ENCODE measurements at regions not wholly inside any gene's neighbourhood (a gene's known extent, or its start where the extent isn't known, plus 50 kb on each side); places are given as distances from the start of the nearest gene placed in this dataset.

GRCh38 chr7:41162612-41163011 is 540.3 kb downstream of the INHBA start:
- no peak overlapping the region for H3K4me3 ChIP-seq (ENCODE audit: low read depth, low read length)
- DNase-seq (ENCODE audit: low read depth) = no peak
- no peak for TF ChIP-seq POLR2A (IDR thresholded peaks at IDR 0.05; ENCODE audit: extremely low read depth, insufficient read length)
- TF ChIP-seq MYC (IDR thresholded peaks at IDR 0.05; ENCODE audit: low read depth, low read length) = no peak
- no peak for TF ChIP-seq MAX (IDR thresholded peaks at IDR 0.05; ENCODE audit: low read depth, low read length)
- TF ChIP-seq, protein P1, sequence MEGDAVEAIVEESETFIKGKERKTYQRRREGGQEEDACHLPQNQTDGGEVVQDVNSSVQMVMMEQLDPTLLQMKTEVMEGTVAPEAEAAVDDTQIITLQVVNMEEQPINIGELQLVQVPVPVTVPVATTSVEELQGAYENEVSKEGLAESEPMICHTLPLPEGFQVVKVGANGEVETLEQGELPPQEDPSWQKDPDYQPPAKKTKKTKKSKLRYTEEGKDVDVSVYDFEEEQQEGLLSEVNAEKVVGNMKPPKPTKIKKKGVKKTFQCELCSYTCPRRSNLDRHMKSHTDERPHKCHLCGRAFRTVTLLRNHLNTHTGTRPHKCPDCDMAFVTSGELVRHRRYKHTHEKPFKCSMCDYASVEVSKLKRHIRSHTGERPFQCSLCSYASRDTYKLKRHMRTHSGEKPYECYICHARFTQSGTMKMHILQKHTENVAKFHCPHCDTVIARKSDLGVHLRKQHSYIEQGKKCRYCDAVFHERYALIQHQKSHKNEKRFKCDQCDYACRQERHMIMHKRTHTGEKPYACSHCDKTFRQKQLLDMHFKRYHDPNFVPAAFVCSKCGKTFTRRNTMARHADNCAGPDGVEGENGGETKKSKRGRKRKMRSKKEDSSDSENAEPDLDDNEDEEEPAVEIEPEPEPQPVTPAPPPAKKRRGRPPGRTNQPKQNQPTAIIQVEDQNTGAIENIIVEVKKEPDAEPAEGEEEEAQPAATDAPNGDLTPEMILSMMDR (IDR thresholded peaks at IDR 0.05; ENCODE audit: low read depth, low read length) = no peak

- DNase-seq (ENCODE audit: low read depth) = no peak
- H3K4me3 ChIP-seq (ENCODE audit: low read depth, low read length) = no peak overlapping the region
- TF ChIP-seq, protein P1 (IDR thresholded peaks at IDR 0.05; ENCODE audit: low read depth, low read length) = no peak
- no peak for TF ChIP-seq POLR2A (IDR thresholded peaks at IDR 0.05; ENCODE audit: extremely low read depth, insufficient read length)
- TF ChIP-seq MYC (IDR thresholded peaks at IDR 0.05; ENCODE audit: low read depth, low read length) = no peak
- TF ChIP-seq MAX (IDR thresholded peaks at IDR 0.05; ENCODE audit: low read depth, low read length) = no peak
These were observed 541.8 kb downstream of the INHBA start for GRCh38 chr7:41161041-41161587.

- no peak for DNase-seq (ENCODE audit: low read depth)
- TF ChIP-seq, protein P1 (IDR thresholded peaks at IDR 0.05; ENCODE audit: low read depth, low read length) = no peak
- no peak for TF ChIP-seq POLR2A (IDR thresholded peaks at IDR 0.05; ENCODE audit: extremely low read depth, insufficient read length)
- TF ChIP-seq MYC (IDR thresholded peaks at IDR 0.05; ENCODE audit: low read depth, low read length) = no peak
These were observed 546.6 kb downstream of the INHBA start for GRCh38 chr7:41156268-41156667.

DNA sequence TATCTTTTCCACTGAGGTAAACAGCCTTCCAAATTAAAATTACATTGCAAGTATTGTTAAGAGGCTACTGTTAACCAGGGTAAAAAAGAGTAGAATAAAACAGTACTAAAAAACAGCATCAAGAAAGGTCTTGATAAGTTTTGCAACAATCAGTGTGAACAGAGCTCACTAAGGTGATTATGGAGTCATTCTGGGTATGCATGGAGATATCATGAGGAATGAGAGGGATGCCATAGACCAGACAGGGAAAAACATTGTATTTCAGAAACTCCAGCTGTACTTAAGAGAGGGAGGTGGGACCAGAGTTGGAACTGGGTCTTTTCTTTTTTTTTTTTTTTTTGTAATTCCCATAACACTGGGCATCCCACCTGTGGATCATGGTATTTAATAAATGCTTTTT is 549.6 kb downstream of the INHBA start:
- TF ChIP-seq, protein P1 (IDR thresholded peaks at IDR 0.05; ENCODE audit: low read depth, low read length) = no peak
- TF ChIP-seq MAX (IDR thresholded peaks at IDR 0.05; ENCODE audit: low read depth, low read length) = no peak
- TF ChIP-seq POLR2A (IDR thresholded peaks at IDR 0.05; ENCODE audit: extremely low read depth, insufficient read length) = no peak
- no peak for TF ChIP-seq MYC (IDR thresholded peaks at IDR 0.05; ENCODE audit: low read depth, low read length)
- DNase-seq (ENCODE audit: low read depth) = no peak
- no peak overlapping the region for H3K4me3 ChIP-seq (ENCODE audit: low read depth, low read length)

More at GRCh38 chr7:41156268-41156667, 546.6 kb downstream of the INHBA start:
- H3K4me3 ChIP-seq (ENCODE audit: low read depth, low read length) = no peak overlapping the region

DNA sequence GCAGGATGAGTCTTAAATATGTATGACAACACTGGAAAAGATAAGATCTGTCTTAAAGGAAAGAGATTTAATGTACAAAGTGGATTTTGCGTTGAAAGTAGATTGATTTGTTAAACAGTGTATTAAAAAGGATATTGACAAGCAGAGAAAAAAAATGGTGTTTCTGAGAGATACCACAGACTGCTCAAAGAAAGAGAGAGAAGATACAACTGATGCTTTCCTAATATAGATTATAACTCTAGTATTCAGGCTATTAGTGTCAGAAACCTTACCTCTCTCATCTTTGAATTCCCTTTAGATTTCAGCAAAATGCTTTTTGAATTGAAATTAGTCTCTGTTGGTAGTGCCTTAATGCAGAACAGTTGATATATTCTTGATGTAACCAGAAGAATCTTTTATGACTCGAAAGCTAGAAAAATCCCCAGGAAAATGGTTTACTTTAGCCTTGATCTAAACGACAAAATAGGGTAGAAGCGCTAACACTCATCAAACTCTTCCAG is 550.7 kb downstream of the INHBA start:
- TF ChIP-seq, protein P1 (IDR thresholded peaks at IDR 0.05; ENCODE audit: low read depth, low read length) = no peak
- TF ChIP-seq POLR2A (IDR thresholded peaks at IDR 0.05; ENCODE audit: extremely low read depth, insufficient read length) (no peak), MYC (IDR thresholded peaks at IDR 0.05; ENCODE audit: low read depth, low read length) (no peak), MAX (IDR thresholded peaks at IDR 0.05; ENCODE audit: low read depth, low read length) (no peak)
- no peak for DNase-seq (ENCODE audit: low read depth)
- no peak overlapping the region for H3K4me3 ChIP-seq (ENCODE audit: low read depth, low read length)
